BJ (cell line): ENCODE measurements at regions not wholly inside any gene's neighbourhood (a gene's known extent, or its start where the extent isn't known, plus 50 kb on each side); places are given as distances from the start of the nearest gene placed in this dataset.
"Not testable (repeated sequence)": the region's sequence is repeated elsewhere in the genome, so short reads cannot be mapped to it uniquely, and the experiment has no call there.

Experiments used
- CTCF ChIA-PET: fragments of 350-600 bp; formaldehyde crosslinking; extraction: SDS; loops from one replicate; lab custom pipeline; 2021; ENCODE audit warnings: antibody characterized with exemption, inconsistent platforms; lab: Yijun Ruan, JAX
- POLR2A ChIA-PET: fragments of 300-600 bp; sonication (Branson Sonifier 250); formaldehyde crosslinking; extraction: SDS; loops from one replicate; lab custom pipeline; 2021; ENCODE audit warnings: antibody characterized with exemption; lab: Charles Lee
- DNase-seq: peaks from one replicate; pipeline ENCODE4 v3.0.0-alpha.2; 2011; ENCODE audit warnings: low read depth
- H3K27me3 ChIP-seq: 2 replicates; pipeline ENCODE4 v1.6.0; 2011; ENCODE audit warnings: low read length; ENCODE audit not compliant: control insufficient read depth, insufficient read depth
- H3K36me3 ChIP-seq: 2 replicates; pipeline ENCODE4 v1.5.1; 2011; ENCODE audit warnings: low read length; ENCODE audit not compliant: control insufficient read depth, insufficient read depth
- H3K4me3 ChIP-seq: 2 replicates; pipeline ENCODE4 v1.5.1; 2011; ENCODE audit warnings: low read depth, mild to moderate bottlenecking, control low read depth, low read length
- TF ChIP-seq, protein P1 (sequence below): IDR thresholded peaks from 2 replicates; pipeline ENCODE4 v1.5.1; 2011; ENCODE audit warnings: low read depth, mild to moderate bottlenecking, control low read depth, inconsistent platforms, low read length, moderate library complexity; ENCODE audit not compliant: insufficient read depth

DNA sequence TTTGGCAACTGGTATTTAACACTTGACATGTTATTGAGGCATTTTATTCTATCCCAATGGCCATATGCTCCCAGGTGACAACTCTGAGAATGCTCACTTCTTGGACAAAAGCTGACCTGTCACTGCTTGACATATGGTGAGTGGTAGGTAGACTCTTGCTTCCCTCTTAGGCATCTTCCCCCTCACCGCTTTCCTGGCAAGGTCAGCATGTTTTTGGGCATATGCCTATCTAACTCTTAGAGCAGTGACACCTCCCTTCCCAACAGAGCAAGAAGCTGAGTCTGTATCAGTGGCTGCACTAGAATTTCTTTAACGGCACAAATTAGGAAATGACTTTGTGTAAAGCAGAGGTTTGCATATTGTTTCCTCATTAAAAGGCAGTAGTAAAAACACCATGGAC lies 300.7 kb downstream of the OXSM start:
- POLR2A ChIA-PET: no interaction called here
- H3K27me3 ChIP-seq: no peaks in the 10 kb centered on the region
- TF ChIP-seq, protein P1, sequence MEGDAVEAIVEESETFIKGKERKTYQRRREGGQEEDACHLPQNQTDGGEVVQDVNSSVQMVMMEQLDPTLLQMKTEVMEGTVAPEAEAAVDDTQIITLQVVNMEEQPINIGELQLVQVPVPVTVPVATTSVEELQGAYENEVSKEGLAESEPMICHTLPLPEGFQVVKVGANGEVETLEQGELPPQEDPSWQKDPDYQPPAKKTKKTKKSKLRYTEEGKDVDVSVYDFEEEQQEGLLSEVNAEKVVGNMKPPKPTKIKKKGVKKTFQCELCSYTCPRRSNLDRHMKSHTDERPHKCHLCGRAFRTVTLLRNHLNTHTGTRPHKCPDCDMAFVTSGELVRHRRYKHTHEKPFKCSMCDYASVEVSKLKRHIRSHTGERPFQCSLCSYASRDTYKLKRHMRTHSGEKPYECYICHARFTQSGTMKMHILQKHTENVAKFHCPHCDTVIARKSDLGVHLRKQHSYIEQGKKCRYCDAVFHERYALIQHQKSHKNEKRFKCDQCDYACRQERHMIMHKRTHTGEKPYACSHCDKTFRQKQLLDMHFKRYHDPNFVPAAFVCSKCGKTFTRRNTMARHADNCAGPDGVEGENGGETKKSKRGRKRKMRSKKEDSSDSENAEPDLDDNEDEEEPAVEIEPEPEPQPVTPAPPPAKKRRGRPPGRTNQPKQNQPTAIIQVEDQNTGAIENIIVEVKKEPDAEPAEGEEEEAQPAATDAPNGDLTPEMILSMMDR: no peak
- CTCF ChIA-PET: no interaction called here
- no peak for DNase-seq
- H3K4me3 ChIP-seq: no peak overlapping the region
- H3K36me3 ChIP-seq: no peaks in the 10 kb centered on the region

DNA sequence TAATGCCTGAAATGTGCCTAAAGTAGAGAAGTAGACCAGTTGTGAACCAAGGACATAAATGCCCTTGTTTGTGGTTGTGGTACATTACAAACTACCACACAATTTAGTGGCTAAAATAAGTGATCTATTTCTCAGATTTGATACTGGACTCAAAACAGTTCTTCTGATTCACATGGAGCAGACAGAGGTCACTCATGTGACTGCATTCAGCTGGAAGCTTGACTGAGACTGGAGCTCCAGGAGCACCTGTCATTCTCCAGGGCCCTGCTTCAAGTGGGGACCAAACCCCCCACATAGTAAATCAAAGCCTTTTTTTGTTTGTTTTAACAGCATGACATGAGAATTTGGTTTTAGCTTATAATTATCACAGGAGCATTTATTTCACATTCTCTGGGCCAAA lies 301.2 kb downstream of the OXSM start:
- ChIA-PET CTCF (no interaction called here), POLR2A (no interaction called here)
- Histone ChIP-seq H3K36me3 (no peaks in the 10 kb centered on the region), H3K4me3 (no peak overlapping the region), H3K27me3 (no peaks in the 10 kb centered on the region)
- no peak for DNase-seq
- TF ChIP-seq, protein P1: no peak

GRCh38 chr3:26091626-26092025 lies 301.7 kb downstream of the OXSM start:
- no peaks in the 10 kb centered on the region for H3K36me3 ChIP-seq
- TF ChIP-seq, protein P1: no peak
- CTCF ChIA-PET: no interaction called here
- no peak for DNase-seq
- H3K4me3 ChIP-seq: no peak overlapping the region
- POLR2A ChIA-PET: no interaction called here
- H3K27me3 ChIP-seq: no peaks in the 10 kb centered on the region

- POLR2A ChIA-PET, H3K27me3 ChIP-seq, DNase-seq, CTCF ChIA-PET, H3K4me3 ChIP-seq, H3K36me3 ChIP-seq: not testable (repeated sequence)
These were observed 307.2 kb downstream of the OXSM start for GRCh38 chr3:26097111-26097510.

GRCh38 chr3:26099692-26100091 lies 309.8 kb downstream of the OXSM start:
- Histone ChIP-seq H3K27me3 (no peaks in the 10 kb centered on the region), H3K4me3 (no peak overlapping the region), H3K36me3 (no peaks in the 10 kb centered on the region)
- ChIA-PET CTCF (no interaction called here), POLR2A (no interaction called here)
- no peak for DNase-seq
- TF ChIP-seq, protein P1: no peak

DNA sequence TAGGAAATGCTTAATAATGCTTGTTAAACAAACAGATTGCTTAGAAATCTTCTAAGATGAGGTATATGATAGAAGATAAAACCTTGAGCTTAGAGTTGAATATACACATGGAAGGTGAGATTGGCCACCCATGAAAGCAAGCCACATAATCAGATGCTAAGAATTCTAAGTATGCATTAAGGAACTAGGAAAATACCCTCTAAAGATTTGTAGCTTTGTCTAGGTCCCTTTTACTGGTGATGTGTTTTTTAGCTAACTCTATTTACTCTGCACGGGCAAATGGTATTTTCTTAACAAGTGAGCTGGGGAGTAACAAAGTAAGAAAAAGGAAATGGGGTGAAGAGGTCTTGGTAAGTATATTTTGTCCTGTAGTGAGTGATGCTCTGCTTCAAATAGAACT lies 310.3 kb downstream of the OXSM start:
- CTCF ChIA-PET: no interaction called here
- POLR2A ChIA-PET: no interaction called here

More for the DNA sequence above, 310.3 kb downstream of the OXSM start:
- no peak overlapping the region for H3K4me3 ChIP-seq
- H3K27me3 ChIP-seq: no peaks in the 10 kb centered on the region
- TF ChIP-seq, protein P1: no peak
- no peak for DNase-seq
- H3K36me3 ChIP-seq: no peaks in the 10 kb centered on the region
